ENCODE measurements at regions not wholly inside any gene's neighbourhood (a gene's known extent, or its start where the extent isn't known, plus 50 kb on each side); places are given as distances from the start of the nearest gene placed in this dataset.

- TF ChIP-seq CTCF (IDR thresholded peaks at IDR 0.05; ENCODE audit: low read depth, low read length, missing control alignments) = no peak
- in situ Hi-C loops (cut with HindIII; ENCODE audit: low sequenced_read_pairs) = no loop called here
- no peak overlapping the region for H3K4me3 ChIP-seq (ENCODE audit: low read depth, low read length)
- DNase-seq (ENCODE audit: low read depth) = no peak
These were observed 184.2 kb upstream of the FOXN3 start for GRCh38 chr14:89600950-89601826.

GRCh38 chr14:89600029-89600428 is 183.0 kb upstream of the FOXN3 start:
- DNase-seq (ENCODE audit: low read depth) = no peak
- TF ChIP-seq CTCF (IDR thresholded peaks at IDR 0.05; ENCODE audit: low read depth, low read length, missing control alignments) = no peak
- in situ Hi-C loops (cut with HindIII; ENCODE audit: low sequenced_read_pairs) = no loop called here
- no peak overlapping the region for H3K4me3 ChIP-seq (ENCODE audit: low read depth, low read length)

GRCh38 chr14:89598548-89599186 is 181.6 kb upstream of the FOXN3 start:
- in situ Hi-C loops (cut with HindIII; ENCODE audit: low sequenced_read_pairs) = no loop called here
- DNase-seq (ENCODE audit: low read depth) = no peak
- H3K4me3 ChIP-seq (ENCODE audit: low read depth, low read length) = no peak overlapping the region
- no peak for TF ChIP-seq CTCF (IDR thresholded peaks at IDR 0.05; ENCODE audit: low read depth, low read length, missing control alignments)

- no peak for DNase-seq (ENCODE audit: low read depth)
- TF ChIP-seq CTCF (IDR thresholded peaks at IDR 0.05; ENCODE audit: low read depth, low read length, missing control alignments) = no peak
- H3K4me3 ChIP-seq (ENCODE audit: low read depth, low read length) = no peak overlapping the region
- in situ Hi-C loops (cut with HindIII; ENCODE audit: low sequenced_read_pairs) = no loop called here
These were observed 175.9 kb upstream of the FOXN3 start for GRCh38 chr14:89592961-89593360.

- no peak for DNase-seq (ENCODE audit: low read depth)
- no peak for TF ChIP-seq CTCF (IDR thresholded peaks at IDR 0.05; ENCODE audit: low read depth, low read length, missing control alignments)
- H3K4me3 ChIP-seq (ENCODE audit: low read depth, low read length) = no peak overlapping the region
- in situ Hi-C loops (cut with HindIII; ENCODE audit: low sequenced_read_pairs) = no loop called here
These were observed 172.5 kb upstream of the FOXN3 start for GRCh38 chr14:89589400-89590118.

GRCh38 chr14:89588840-89589296 is 171.8 kb upstream of the FOXN3 start:
- H3K4me3 ChIP-seq (ENCODE audit: low read depth, low read length) = no peak overlapping the region
- in situ Hi-C loops (cut with HindIII; ENCODE audit: low sequenced_read_pairs) = no loop called here

More at GRCh38 chr14:89588840-89589296, 171.8 kb upstream of the FOXN3 start:
- DNase-seq (ENCODE audit: low read depth) = no peak
- TF ChIP-seq CTCF (IDR thresholded peaks at IDR 0.05; ENCODE audit: low read depth, low read length, missing control alignments) = no peak
